ENCODE measurements at regions not wholly inside any gene's neighbourhood (a gene's known extent, or its start where the extent isn't known, plus 50 kb on each side); places are given as distances from the start of the nearest gene placed in this dataset.

DNA sequence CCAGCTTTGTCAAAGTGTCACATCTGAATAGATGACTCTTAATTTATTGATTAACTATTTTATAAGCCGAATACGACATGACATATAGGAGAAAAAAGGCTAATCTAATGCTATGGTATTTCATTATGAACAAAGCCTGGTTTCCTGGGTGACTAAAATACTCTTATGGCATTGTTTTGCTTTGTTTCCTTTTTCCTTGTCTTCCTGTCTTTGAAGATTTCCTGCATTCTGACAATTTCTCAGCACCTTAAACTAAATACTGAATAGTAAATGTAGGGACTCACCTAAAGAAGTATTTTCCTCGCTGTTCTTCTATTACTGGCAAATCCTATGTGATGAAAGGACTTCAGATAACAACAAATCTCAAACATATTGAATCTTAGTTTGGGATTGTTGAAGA lies 1284.5 kb downstream of the EFNA5 start:
- no peak for DNase-seq
- Histone ChIP-seq H3K27ac (ENCODE audit: low read depth, low read length) (no peak overlapping the region), H3K36me3 (ENCODE audit: insufficient read depth, low read length) (no peaks in the 10 kb centered on the region), H3K27me3 (ENCODE audit: insufficient read depth, low read length) (no peaks in the 10 kb centered on the region), H3K4me1 (ENCODE audit: insufficient read depth, low read length) (no peaks in the 10 kb centered on the region), H3K4me3 (ENCODE audit: low read length in 2 of 2) (no peak overlapping the region), H3K9me3 (ENCODE audit: control insufficient read depth in 1 of 2, low read length in 2 of 2) (no peaks in the 10 kb centered on the region)
- POLR2A ChIA-PET (ENCODE audit: partially characterized antibody): no interaction called here
- Mint-ChIP-seq H3K9me3 (peaks cover 0 to 4% (median 0%) of the 10 kb centered on the region in 8 donors), H3K4me1 (no peaks in the 10 kb centered on the region), H3K27me3 (no peaks in the 10 kb centered on the region), H3K4me3 (no peak overlapping the region), H3K36me3 (no peaks in the 10 kb centered on the region), H3K27ac (no peak overlapping the region)
- CTCF ChIA-PET (ENCODE audit: partially characterized antibody): no interaction called here
- intact Hi-C loops (cut with micrococcal nuclease): no loop called here

DNA sequence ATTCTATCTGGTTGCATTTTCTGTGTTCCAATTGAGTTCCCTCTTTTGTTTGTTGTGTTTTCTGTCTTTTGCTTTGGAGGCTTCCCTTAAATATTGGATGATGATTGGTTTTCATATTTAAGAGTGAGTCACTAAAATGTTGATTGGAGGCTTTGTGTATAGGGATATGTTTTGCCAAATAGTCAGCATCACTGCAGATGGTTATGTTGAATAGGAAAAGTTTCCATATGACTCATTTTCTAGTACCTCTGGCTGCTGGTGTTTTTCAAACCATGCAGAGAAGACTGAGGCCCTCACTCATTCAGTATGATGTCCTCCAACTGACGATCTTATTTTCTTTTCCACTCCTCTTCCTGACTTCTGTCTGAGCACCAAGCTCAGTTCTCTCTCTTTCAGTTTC lies 1290.0 kb downstream of the EFNA5 start:
- Mint-ChIP-seq H3K9me3 (peaks cover 0 to 11% (median 0%) of the 10 kb centered on the region in 8 donors), H3K27ac (no peak overlapping the region), H3K4me3 (no peak overlapping the region), H3K36me3 (no peaks in the 10 kb centered on the region), H3K27me3 (no peaks in the 10 kb centered on the region), H3K4me1 (no peaks in the 10 kb centered on the region)
- H3K27ac ChIP-seq (ENCODE audit: low read depth, low read length): no peak overlapping the region
- no peak for DNase-seq
- intact Hi-C loops (cut with micrococcal nuclease): no loop called here
- H3K4me3 ChIP-seq (ENCODE audit: low read length in 2 of 2): no peak overlapping the region
- H3K27me3 ChIP-seq (ENCODE audit: insufficient read depth, low read length): no peaks in the 10 kb centered on the region
- no peaks in the 10 kb centered on the region for H3K36me3 ChIP-seq (ENCODE audit: insufficient read depth, low read length)
- ChIA-PET POLR2A (ENCODE audit: partially characterized antibody) (no interaction called here), CTCF (ENCODE audit: partially characterized antibody) (no interaction called here)
- no peaks in the 10 kb centered on the region for H3K4me1 ChIP-seq (ENCODE audit: insufficient read depth, low read length)
- H3K9me3 ChIP-seq (ENCODE audit: control insufficient read depth in 1 of 2, low read length in 2 of 2): no peaks in the 10 kb centered on the region

GRCh38 chr5:106376522-106376921 lies 1294.2 kb downstream of the EFNA5 start:
- H3K9me3 ChIP-seq (ENCODE audit: control insufficient read depth in 1 of 2, low read length in 2 of 2): no peaks in the 10 kb centered on the region
- CTCF ChIA-PET (ENCODE audit: partially characterized antibody): no interaction called here
- Mint-ChIP-seq H3K36me3 (no peaks in the 10 kb centered on the region), H3K4me1 (no peaks in the 10 kb centered on the region), H3K4me3 (no peak overlapping the region), H3K27ac (no peak overlapping the region), H3K27me3 (no peaks in the 10 kb centered on the region), H3K9me3 (peaks cover 0 to 11% (median 0%) of the 10 kb centered on the region in 8 donors)
- no peak for DNase-seq
- no peak overlapping the region for H3K27ac ChIP-seq (ENCODE audit: low read depth, low read length)
- H3K4me1 ChIP-seq (ENCODE audit: insufficient read depth, low read length): no peaks in the 10 kb centered on the region
- no peaks in the 10 kb centered on the region for H3K27me3 ChIP-seq (ENCODE audit: insufficient read depth, low read length)
- POLR2A ChIA-PET (ENCODE audit: partially characterized antibody): no interaction called here
- no peaks in the 10 kb centered on the region for H3K36me3 ChIP-seq (ENCODE audit: insufficient read depth, low read length)
- intact Hi-C loops (cut with micrococcal nuclease): no loop called here
- no peak overlapping the region for H3K4me3 ChIP-seq (ENCODE audit: low read length in 2 of 2)

DNA sequence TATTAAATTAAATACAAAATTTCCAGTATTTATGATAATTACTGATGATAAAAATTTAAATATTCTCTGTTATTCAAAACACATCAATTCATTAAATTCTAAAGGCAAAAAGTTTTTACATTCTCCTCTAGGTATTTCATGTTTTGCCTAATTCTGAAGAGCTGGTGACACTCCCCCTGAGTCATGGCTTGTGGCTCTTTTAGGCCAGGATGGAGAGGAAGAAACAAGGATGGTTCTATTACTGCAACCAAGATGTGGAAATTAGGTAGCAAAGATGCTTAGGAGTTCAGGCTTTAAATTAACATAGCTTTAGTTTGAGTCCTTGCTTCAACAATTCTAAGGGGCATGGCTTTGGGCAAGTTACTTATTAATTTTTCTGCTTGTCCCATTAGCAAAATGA lies 1295.8 kb downstream of the EFNA5 start:
- no peaks in the 10 kb centered on the region for H3K4me1 Mint-ChIP-seq
- ChIA-PET POLR2A (ENCODE audit: partially characterized antibody) (no interaction called here), CTCF (ENCODE audit: partially characterized antibody) (no interaction called here)
- Histone ChIP-seq H3K27me3 (ENCODE audit: insufficient read depth, low read length) (no peaks in the 10 kb centered on the region), H3K4me3 (ENCODE audit: low read length in 2 of 2) (no peak overlapping the region), H3K36me3 (ENCODE audit: insufficient read depth, low read length) (no peaks in the 10 kb centered on the region), H3K27ac (ENCODE audit: low read depth, low read length) (no peak overlapping the region), H3K9me3 (ENCODE audit: control insufficient read depth in 1 of 2, low read length in 2 of 2) (no peaks in the 10 kb centered on the region), H3K4me1 (ENCODE audit: insufficient read depth, low read length) (no peaks in the 10 kb centered on the region)
- no peak overlapping the region for H3K27ac Mint-ChIP-seq
- intact Hi-C loops (cut with micrococcal nuclease): no loop called here
- no peaks in the 10 kb centered on the region for H3K27me3 Mint-ChIP-seq
- no peaks in the 10 kb centered on the region for H3K36me3 Mint-ChIP-seq
- no peak overlapping the region for H3K4me3 Mint-ChIP-seq
- H3K9me3 Mint-ChIP-seq: peaks cover 0 to 15% (median 3%) of the 10 kb centered on the region in 8 donors
- DNase-seq: no peak

DNA sequence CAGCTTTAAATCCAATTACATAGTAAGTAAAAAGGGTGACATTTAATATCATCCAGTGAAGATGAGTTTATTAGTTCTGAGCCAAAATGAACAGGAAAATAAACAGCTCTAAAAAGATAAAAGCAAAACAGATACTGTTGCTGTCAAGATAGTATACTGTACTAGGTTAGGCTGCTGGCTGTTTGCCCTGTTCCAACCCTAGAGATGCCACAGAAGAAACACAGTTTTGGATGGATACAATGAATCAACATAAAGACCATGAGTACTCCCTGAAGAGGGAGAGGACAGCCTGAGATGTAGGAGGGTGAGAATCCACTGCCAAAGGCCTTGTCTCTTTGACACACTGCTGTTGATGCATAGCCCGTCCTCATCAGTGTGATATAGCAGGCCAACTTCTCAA lies 1302.7 kb downstream of the EFNA5 start:
- H3K27me3 Mint-ChIP-seq: no peaks in the 10 kb centered on the region
- H3K4me3 Mint-ChIP-seq: no peak overlapping the region
- no peaks in the 10 kb centered on the region for H3K36me3 Mint-ChIP-seq
- POLR2A ChIA-PET (ENCODE audit: partially characterized antibody): no interaction called here
- Histone ChIP-seq H3K27me3 (ENCODE audit: insufficient read depth, low read length) (no peaks in the 10 kb centered on the region), H3K36me3 (ENCODE audit: insufficient read depth, low read length) (no peaks in the 10 kb centered on the region), H3K27ac (ENCODE audit: low read depth, low read length) (no peak overlapping the region), H3K4me1 (ENCODE audit: insufficient read depth, low read length) (no peaks in the 10 kb centered on the region), H3K9me3 (ENCODE audit: control insufficient read depth in 1 of 2, low read length in 2 of 2) (peaks cover 0 to 3% of the 10 kb centered on the region in 2 donors), H3K4me3 (ENCODE audit: low read length in 2 of 2) (no peak overlapping the region)
- CTCF ChIA-PET (ENCODE audit: partially characterized antibody): no interaction called here
- intact Hi-C loops (cut with micrococcal nuclease): no loop called here
- DNase-seq: no peak
- peaks cover 0 to 19% (median 7%) of the 10 kb centered on the region in 8 donors for H3K9me3 Mint-ChIP-seq
- H3K27ac Mint-ChIP-seq: no peak overlapping the region
- H3K4me1 Mint-ChIP-seq: no peaks in the 10 kb centered on the region

DNA sequence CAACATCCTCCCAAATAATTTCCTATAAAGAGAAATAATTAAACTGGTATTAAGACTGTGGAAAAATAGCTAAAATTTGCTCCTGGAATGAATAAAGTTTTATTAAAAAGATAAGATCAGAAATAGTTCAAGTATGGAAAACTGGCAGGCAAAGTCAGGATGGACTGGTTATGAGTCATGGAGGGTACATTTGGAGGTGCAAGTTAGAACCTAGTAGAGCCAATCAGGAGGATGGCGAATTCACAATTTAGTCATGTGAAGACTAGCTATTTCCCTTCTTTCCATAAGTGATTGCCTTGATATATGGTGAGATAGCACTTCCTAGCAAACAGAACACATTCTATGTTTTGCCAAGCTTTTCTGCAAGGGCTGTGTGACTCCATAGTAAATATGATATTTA lies 1303.5 kb downstream of the EFNA5 start:
- H3K4me3 ChIP-seq (ENCODE audit: low read length in 2 of 2): no peak overlapping the region
- Mint-ChIP-seq H3K4me1 (no peaks in the 10 kb centered on the region), H3K4me3 (no peak overlapping the region), H3K27ac (no peak overlapping the region), H3K36me3 (no peaks in the 10 kb centered on the region), H3K9me3 (peaks cover 2 to 23% (median 11%) of the 10 kb centered on the region in 8 donors), H3K27me3 (no peaks in the 10 kb centered on the region)
- no peaks in the 10 kb centered on the region for H3K27me3 ChIP-seq (ENCODE audit: insufficient read depth, low read length)
- H3K9me3 ChIP-seq (ENCODE audit: control insufficient read depth in 1 of 2, low read length in 2 of 2): peaks cover 0 to 3% of the 10 kb centered on the region in 2 donors
- no peaks in the 10 kb centered on the region for H3K4me1 ChIP-seq (ENCODE audit: insufficient read depth, low read length)
- H3K36me3 ChIP-seq (ENCODE audit: insufficient read depth, low read length): no peaks in the 10 kb centered on the region
- CTCF ChIA-PET (ENCODE audit: partially characterized antibody): no interaction called here
- POLR2A ChIA-PET (ENCODE audit: partially characterized antibody): no interaction called here
- H3K27ac ChIP-seq (ENCODE audit: low read depth, low read length): no peak overlapping the region
- intact Hi-C loops (cut with micrococcal nuclease): no loop called here
- no peak for DNase-seq

GRCh38 chr5:106363578-106363977 lies 1307.2 kb downstream of the EFNA5 start:
- Mint-ChIP-seq H3K4me1 (no peaks in the 10 kb centered on the region), H3K36me3 (no peaks in the 10 kb centered on the region), H3K4me3 (no peak overlapping the region), H3K27me3 (no peaks in the 10 kb centered on the region), H3K27ac (no peak overlapping the region), H3K9me3 (peaks cover 2 to 15% (median 11%) of the 10 kb centered on the region in 8 donors)
- no peak for DNase-seq
- no peaks in the 10 kb centered on the region for H3K36me3 ChIP-seq (ENCODE audit: insufficient read depth, low read length)
- ChIA-PET CTCF (ENCODE audit: partially characterized antibody) (no interaction called here), POLR2A (ENCODE audit: partially characterized antibody) (no interaction called here)
- no peaks in the 10 kb centered on the region for H3K27me3 ChIP-seq (ENCODE audit: insufficient read depth, low read length)
- H3K9me3 ChIP-seq (ENCODE audit: control insufficient read depth in 1 of 2, low read length in 2 of 2): no peaks in the 10 kb centered on the region
- intact Hi-C loops (cut with micrococcal nuclease): no loop called here
- H3K4me1 ChIP-seq (ENCODE audit: insufficient read depth, low read length): no peaks in the 10 kb centered on the region
- no peak overlapping the region for H3K27ac ChIP-seq (ENCODE audit: low read depth, low read length)
- no peak overlapping the region for H3K4me3 ChIP-seq (ENCODE audit: low read length in 2 of 2)

- Histone ChIP-seq H3K27ac (ENCODE audit: low read depth, low read length) (no peak overlapping the region), H3K4me1 (ENCODE audit: insufficient read depth, low read length) (no peaks in the 10 kb centered on the region), H3K36me3 (ENCODE audit: insufficient read depth, low read length) (no peaks in the 10 kb centered on the region), H3K4me3 (ENCODE audit: low read length in 2 of 2) (no peak overlapping the region), H3K9me3 (ENCODE audit: control insufficient read depth in 1 of 2, low read length in 2 of 2) (no peaks in the 10 kb centered on the region), H3K27me3 (ENCODE audit: insufficient read depth, low read length) (no peaks in the 10 kb centered on the region)
- CTCF ChIA-PET (ENCODE audit: partially characterized antibody): interaction anchor here (0.7 kb wide), 1 partner anchor 114 kb away, joined by 3 read pairs; no protein-coding TSS in a partner anchor
- DNase-seq: no peak
- intact Hi-C loops (cut with micrococcal nuclease): no loop called here
- Mint-ChIP-seq H3K4me1 (no peaks in the 10 kb centered on the region), H3K27ac (no peak overlapping the region), H3K4me3 (no peak overlapping the region), H3K36me3 (no peaks in the 10 kb centered on the region), H3K27me3 (no peaks in the 10 kb centered on the region), H3K9me3 (peaks cover 2 to 14% (median 11%) of the 10 kb centered on the region in 8 donors)
- POLR2A ChIA-PET (ENCODE audit: partially characterized antibody): no interaction called here
These were observed 1308.8 kb downstream of the EFNA5 start for GRCh38 chr5:106361905-106362304.
